ENCODE measurements at regions not wholly inside any gene's neighbourhood (a gene's known extent, or its start where the extent isn't known, plus 50 kb on each side); places are given as distances from the start of the nearest gene placed in this dataset.

GRCh38 chr5:122723606-122724352 is 51.1 kb upstream of the SNX2 start:
- TF ChIP-seq, protein P1, sequence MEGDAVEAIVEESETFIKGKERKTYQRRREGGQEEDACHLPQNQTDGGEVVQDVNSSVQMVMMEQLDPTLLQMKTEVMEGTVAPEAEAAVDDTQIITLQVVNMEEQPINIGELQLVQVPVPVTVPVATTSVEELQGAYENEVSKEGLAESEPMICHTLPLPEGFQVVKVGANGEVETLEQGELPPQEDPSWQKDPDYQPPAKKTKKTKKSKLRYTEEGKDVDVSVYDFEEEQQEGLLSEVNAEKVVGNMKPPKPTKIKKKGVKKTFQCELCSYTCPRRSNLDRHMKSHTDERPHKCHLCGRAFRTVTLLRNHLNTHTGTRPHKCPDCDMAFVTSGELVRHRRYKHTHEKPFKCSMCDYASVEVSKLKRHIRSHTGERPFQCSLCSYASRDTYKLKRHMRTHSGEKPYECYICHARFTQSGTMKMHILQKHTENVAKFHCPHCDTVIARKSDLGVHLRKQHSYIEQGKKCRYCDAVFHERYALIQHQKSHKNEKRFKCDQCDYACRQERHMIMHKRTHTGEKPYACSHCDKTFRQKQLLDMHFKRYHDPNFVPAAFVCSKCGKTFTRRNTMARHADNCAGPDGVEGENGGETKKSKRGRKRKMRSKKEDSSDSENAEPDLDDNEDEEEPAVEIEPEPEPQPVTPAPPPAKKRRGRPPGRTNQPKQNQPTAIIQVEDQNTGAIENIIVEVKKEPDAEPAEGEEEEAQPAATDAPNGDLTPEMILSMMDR (conservative IDR thresholded peaks at IDR 0.05): no peak
- TF ChIP-seq ZFX (IDR thresholded peaks at IDR 0.05): no peak
